ENCODE measurements at regions not wholly inside any gene's neighbourhood (a gene's known extent, or its start where the extent isn't known, plus 50 kb on each side); places are given as distances from the start of the nearest gene placed in this dataset.

DNA sequence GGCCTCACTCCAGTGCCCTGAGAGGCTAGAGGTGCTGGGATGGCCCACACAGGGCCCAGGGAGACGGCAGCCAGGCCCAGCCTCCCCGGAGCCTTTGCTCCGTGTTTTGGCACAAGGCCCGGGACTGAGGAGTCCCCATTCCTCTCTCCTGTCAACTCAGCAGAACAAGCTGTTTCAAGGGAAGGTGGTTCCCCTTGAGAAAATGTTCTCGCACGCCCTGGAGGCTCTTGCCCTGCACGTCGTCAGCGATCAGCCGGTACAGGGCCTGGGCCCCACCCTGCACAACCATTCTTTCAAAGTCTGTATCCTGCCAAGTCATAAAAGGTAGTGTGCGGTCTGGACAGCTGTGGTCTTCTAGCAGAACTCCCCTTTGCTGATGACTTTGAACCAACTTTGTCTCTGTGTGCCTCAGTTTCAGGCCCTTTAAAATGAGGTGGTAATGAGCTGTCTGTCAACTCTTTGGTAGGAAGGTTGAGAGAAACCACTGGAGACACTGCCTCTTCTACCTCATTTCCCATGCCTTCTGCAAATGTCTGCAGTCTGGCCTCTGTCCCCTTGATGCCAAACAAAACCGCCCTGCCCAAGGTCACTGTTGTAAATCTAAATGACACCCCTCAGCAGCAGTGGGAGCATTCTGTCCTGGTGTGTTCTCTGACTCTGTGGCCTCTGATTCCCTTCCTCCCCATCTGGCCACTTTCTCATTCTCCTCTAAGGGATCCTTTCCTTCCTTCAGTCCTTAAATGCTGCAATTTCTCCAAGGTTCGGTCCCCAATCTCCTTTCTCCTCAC is 138.6 kb upstream of the JUN start:
- Histone ChIP-seq H3K4me3 (ENCODE audit: severe bottlenecking) (no peak overlapping the region), H3K9me3 (ENCODE audit: severe bottlenecking) (no peaks in the 10 kb centered on the region), H3K27ac (ENCODE audit: poor library complexity, severe bottlenecking) (peak overlapping the region; percentile 84), H3K36me3 (ENCODE audit: low read depth) (no peaks in the 10 kb centered on the region), H3K4me1 (ENCODE audit: insufficient read depth, poor library complexity, severe bottlenecking) (peaks cover 17% of the 10 kb centered on the region), H3K27me3 (ENCODE audit: insufficient read depth, poor library complexity, severe bottlenecking) (no peaks in the 10 kb centered on the region)
- peak; percentile 90 for DNase-seq (ENCODE audit: low spot score)
- peak; percentile 97 for ATAC-seq (ENCODE audit: low read depth)
- no peak for TF ChIP-seq CTCF (IDR thresholded peaks at IDR 0.05; ENCODE audit: poor library complexity, severe bottlenecking)

GRCh38 chr1:58923090-58923470 is 139.2 kb upstream of the JUN start:
- Histone ChIP-seq H3K27ac (ENCODE audit: poor library complexity, severe bottlenecking) (peak overlapping the region; percentile 84), H3K27me3 (ENCODE audit: insufficient read depth, poor library complexity, severe bottlenecking) (no peaks in the 10 kb centered on the region), H3K36me3 (ENCODE audit: low read depth) (no peaks in the 10 kb centered on the region), H3K4me3 (ENCODE audit: severe bottlenecking) (no peak overlapping the region), H3K4me1 (ENCODE audit: insufficient read depth, poor library complexity, severe bottlenecking) (peaks cover 23% of the 10 kb centered on the region), H3K9me3 (ENCODE audit: severe bottlenecking) (no peaks in the 10 kb centered on the region)
- TF ChIP-seq CTCF (IDR thresholded peaks at IDR 0.05; ENCODE audit: poor library complexity, severe bottlenecking), result no peak
- DNase-seq (ENCODE audit: low spot score), result no peak
- ATAC-seq (ENCODE audit: low read depth), result no peak

DNA sequence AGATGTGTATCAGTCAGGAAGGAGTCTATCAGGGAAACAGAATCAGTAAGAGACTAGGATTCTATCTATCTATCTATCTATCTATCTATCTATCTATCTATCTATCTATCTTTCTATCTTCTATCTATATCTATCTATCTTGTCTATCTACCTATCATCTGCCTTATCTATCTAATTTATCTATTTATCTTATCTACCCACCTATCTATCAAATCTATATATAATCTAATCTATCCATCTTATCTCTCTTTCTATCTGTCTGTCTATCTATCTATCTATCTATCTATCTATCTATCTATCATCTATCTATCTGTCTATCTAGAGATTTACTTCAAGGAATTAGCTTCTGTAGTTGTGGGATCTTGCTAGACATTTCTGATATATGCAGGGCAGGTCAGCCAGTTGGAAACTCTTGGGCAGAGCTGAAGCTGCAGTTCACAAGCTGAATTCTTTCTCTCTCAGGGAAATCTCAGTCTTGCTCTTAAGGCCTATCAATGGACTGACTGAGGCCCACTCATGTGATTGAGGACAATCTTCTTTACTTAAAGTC is 140.2 kb upstream of the JUN start:
- no peaks in the 10 kb centered on the region for H3K36me3 ChIP-seq (ENCODE audit: low read depth)
- DNase-seq (ENCODE audit: low spot score), result no peak
- no peak for ATAC-seq (ENCODE audit: low read depth)
- no peaks in the 10 kb centered on the region for H3K27me3 ChIP-seq (ENCODE audit: insufficient read depth, poor library complexity, severe bottlenecking)
- H3K4me3 ChIP-seq (ENCODE audit: severe bottlenecking), result no peak overlapping the region
- H3K27ac ChIP-seq (ENCODE audit: poor library complexity, severe bottlenecking), result no peak overlapping the region
- no peak for TF ChIP-seq CTCF (IDR thresholded peaks at IDR 0.05; ENCODE audit: poor library complexity, severe bottlenecking)
- no peaks in the 10 kb centered on the region for H3K9me3 ChIP-seq (ENCODE audit: severe bottlenecking)
- H3K4me1 ChIP-seq (ENCODE audit: insufficient read depth, poor library complexity, severe bottlenecking), result peaks cover 33% of the 10 kb centered on the region

DNA sequence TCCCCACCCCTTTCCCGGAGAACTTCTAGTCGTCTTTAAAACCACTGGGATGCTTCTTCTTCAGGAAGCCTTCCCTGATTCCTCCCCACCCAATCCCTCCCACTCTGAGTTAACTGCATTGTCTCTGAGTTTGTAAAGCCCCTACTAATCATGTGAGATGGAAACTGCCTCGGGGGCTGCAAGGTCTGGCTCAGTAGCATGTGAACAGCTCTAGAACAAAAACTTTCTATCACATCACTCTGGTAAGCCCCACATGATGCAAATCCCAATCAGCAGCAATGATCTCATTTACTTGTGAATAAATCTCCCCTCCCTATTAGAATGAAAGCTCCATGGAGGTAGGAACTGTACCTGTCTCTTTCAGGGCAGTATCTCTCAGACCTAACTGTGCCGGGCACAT is 141.0 kb upstream of the JUN start:
- Histone ChIP-seq H3K27ac (ENCODE audit: poor library complexity, severe bottlenecking) (no peak overlapping the region), H3K4me1 (ENCODE audit: insufficient read depth, poor library complexity, severe bottlenecking) (peaks cover 40% of the 10 kb centered on the region), H3K36me3 (ENCODE audit: low read depth) (no peaks in the 10 kb centered on the region), H3K27me3 (ENCODE audit: insufficient read depth, poor library complexity, severe bottlenecking) (no peaks in the 10 kb centered on the region), H3K4me3 (ENCODE audit: severe bottlenecking) (no peak overlapping the region), H3K9me3 (ENCODE audit: severe bottlenecking) (no peaks in the 10 kb centered on the region)
- DNase-seq (ENCODE audit: low spot score) (no peak), ATAC-seq (ENCODE audit: low read depth) (no peak)
- TF ChIP-seq CTCF (IDR thresholded peaks at IDR 0.05; ENCODE audit: poor library complexity, severe bottlenecking), result no peak

DNA sequence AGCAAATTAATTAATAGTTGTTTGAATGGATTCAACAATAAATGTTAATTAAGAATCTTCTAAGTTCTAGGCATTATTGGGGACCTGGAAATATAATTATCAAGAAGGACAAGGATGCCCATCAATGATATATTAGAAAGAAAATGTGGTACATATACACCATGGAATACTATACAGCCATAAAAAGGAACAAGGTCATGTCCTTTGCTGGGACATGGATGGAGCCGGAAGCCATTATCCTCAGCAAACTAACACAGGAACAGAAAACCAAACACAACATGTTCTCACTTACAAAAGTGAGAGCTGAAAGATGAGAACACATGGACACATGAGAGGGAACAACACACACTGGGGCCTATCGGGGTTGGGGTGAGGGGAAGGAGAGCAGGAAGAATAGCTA is 141.4 kb upstream of the JUN start:
- DNase-seq (ENCODE audit: low spot score), result no peak
- no peak for ATAC-seq (ENCODE audit: low read depth)
- Histone ChIP-seq H3K4me1 (ENCODE audit: insufficient read depth, poor library complexity, severe bottlenecking) (peaks cover 44% of the 10 kb centered on the region), H3K27ac (ENCODE audit: poor library complexity, severe bottlenecking) (no peak overlapping the region), H3K4me3 (ENCODE audit: severe bottlenecking) (no peak overlapping the region), H3K27me3 (ENCODE audit: insufficient read depth, poor library complexity, severe bottlenecking) (no peaks in the 10 kb centered on the region), H3K9me3 (ENCODE audit: severe bottlenecking) (no peaks in the 10 kb centered on the region), H3K36me3 (ENCODE audit: low read depth) (no peaks in the 10 kb centered on the region)
- TF ChIP-seq CTCF (IDR thresholded peaks at IDR 0.05; ENCODE audit: poor library complexity, severe bottlenecking), result no peak
